H1 (cell line): ENCODE measurements at regions not wholly inside any gene's neighbourhood (a gene's known extent, or its start where the extent isn't known, plus 50 kb on each side); places are given as distances from the start of the nearest gene placed in this dataset.

ENCODE experiments used
- BRCA1 ChIP-seq: IDR thresholded peaks from 2 replicates; pipeline ENCODE4 v1.6.1; 2012; ENCODE audit warnings: low read depth, low read length, improper control_type of control experiment
- CHD1 ChIP-seq: IDR thresholded peaks from 2 replicates; pipeline ENCODE4 v1.6.1; 2012; ENCODE audit warnings: low read depth, low read length, improper control_type of control experiment
- JUND ChIP-seq: IDR thresholded peaks from 2 replicates; pipeline ENCODE4 v1.6.1; 2011; ENCODE audit warnings: mild to moderate bottlenecking, improper control_type of control experiment, low read length
- POLR2A ChIP-seq, 2 experiments: IDR thresholded peaks; 1 replicate in 1 of 2; 2 replicates in 1 of 2; pipeline ENCODE4 v1.6.1; 2011; ENCODE audit warnings: low read depth in 2 of 2, low read length in 2 of 2, mild to moderate bottlenecking in 2 of 2; ENCODE audit errors: control extremely low read depth in 1 of 2
- RAD21 ChIP-seq, 2 experiments: IDR thresholded peaks in 1 of 2; conservative IDR thresholded peaks in 1 of 2; 2 replicates each; pipeline ENCODE4 v1.6.1; 2011; ENCODE audit warnings: low read depth in 2 of 2, low read length in 2 of 2, improper control_type of control experiment in 1 of 2, inconsistent platforms in 1 of 2, mild to moderate bottlenecking in 1 of 2, moderate library complexity in 1 of 2
- RFX5 ChIP-seq: IDR thresholded peaks from 2 replicates; pipeline ENCODE4 v1.6.1; 2011; ENCODE audit warnings: low read depth, low read length, improper control_type of control experiment, borderline replicate concordance
- TAF1 ChIP-seq: IDR thresholded peaks from 2 replicates; pipeline ENCODE4 v1.6.1; 2011; ENCODE audit warnings: mild to moderate bottlenecking, low read depth, low read length
- TF ChIP-seq, protein P1 (sequence below), 3 experiments: IDR thresholded peaks; 1 replicate in 2 of 3; 2 replicates in 1 of 3; pipeline versions ENCODE4 v1.5.1 to v1.6.1; 2011; ENCODE audit warnings: low read length in 3 of 3, mild to moderate bottlenecking in 3 of 3, inconsistent platforms in 2 of 3, low read depth in 1 of 3, moderate library complexity in 1 of 3; ENCODE audit not compliant: insufficient read depth in 1 of 3; ENCODE audit errors: control extremely low read depth in 1 of 3
- TF ChIP-seq, protein P2 (sequence below): IDR thresholded peaks from 2 replicates; pipeline ENCODE4 v1.6.1; 2011; ENCODE audit warnings: low read depth, mild to moderate bottlenecking, low read length; ENCODE audit not compliant: insufficient read depth
- TF ChIP-seq, protein P3 (sequence below): IDR thresholded peaks from 2 replicates; pipeline ENCODE4 v1.6.1; 2012; ENCODE audit warnings: low read length, inconsistent platforms

DNA sequence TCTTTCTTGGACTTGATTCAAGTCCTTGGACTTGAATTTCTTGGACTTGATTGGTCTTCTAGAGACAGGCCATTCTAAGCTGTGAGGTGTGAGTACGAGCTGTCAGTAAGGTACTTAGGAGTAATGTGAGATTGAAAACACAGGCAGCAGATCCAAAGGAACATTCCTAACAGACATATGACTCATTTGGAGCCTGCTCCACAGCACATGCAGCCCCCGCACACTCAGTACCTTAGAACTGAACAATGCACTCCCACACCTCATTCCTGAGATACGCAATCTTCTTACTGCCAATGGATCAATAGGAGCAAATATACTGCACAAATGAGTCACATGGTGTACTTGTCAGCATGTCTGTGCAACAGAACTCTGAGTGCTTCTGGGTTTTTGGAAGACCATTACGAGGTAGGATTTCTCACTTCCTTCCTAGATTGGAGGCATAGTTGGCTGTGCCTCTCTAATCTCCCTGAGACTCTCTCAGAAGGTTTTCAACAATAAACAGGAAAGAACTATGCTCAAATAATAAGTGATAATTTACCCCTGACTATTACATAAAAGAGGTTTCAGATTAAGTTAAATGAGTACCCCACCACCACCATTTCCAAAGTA, 243.1 kb downstream of the KCNA4 start:
- TF ChIP-seq, protein P1, sequence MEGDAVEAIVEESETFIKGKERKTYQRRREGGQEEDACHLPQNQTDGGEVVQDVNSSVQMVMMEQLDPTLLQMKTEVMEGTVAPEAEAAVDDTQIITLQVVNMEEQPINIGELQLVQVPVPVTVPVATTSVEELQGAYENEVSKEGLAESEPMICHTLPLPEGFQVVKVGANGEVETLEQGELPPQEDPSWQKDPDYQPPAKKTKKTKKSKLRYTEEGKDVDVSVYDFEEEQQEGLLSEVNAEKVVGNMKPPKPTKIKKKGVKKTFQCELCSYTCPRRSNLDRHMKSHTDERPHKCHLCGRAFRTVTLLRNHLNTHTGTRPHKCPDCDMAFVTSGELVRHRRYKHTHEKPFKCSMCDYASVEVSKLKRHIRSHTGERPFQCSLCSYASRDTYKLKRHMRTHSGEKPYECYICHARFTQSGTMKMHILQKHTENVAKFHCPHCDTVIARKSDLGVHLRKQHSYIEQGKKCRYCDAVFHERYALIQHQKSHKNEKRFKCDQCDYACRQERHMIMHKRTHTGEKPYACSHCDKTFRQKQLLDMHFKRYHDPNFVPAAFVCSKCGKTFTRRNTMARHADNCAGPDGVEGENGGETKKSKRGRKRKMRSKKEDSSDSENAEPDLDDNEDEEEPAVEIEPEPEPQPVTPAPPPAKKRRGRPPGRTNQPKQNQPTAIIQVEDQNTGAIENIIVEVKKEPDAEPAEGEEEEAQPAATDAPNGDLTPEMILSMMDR (IDR thresholded peaks at IDR 0.05; ENCODE audit: control extremely low read depth in 1 of 3, insufficient read depth in 1 of 3, low read depth in 1 of 3, low read length in 3 of 3): no peak
- no peak for TF ChIP-seq BRCA1
- TF ChIP-seq, protein P2, sequence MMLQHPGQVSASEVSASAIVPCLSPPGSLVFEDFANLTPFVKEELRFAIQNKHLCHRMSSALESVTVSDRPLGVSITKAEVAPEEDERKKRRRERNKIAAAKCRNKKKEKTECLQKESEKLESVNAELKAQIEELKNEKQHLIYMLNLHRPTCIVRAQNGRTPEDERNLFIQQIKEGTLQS: no peak
- no peak for TF ChIP-seq POLR2A (IDR thresholded peaks at IDR 0.05; ENCODE audit: control extremely low read depth in 1 of 2, low read depth in 2 of 2, low read length in 2 of 2)
- no peak for TF ChIP-seq CHD1
- TF ChIP-seq, protein P3, sequence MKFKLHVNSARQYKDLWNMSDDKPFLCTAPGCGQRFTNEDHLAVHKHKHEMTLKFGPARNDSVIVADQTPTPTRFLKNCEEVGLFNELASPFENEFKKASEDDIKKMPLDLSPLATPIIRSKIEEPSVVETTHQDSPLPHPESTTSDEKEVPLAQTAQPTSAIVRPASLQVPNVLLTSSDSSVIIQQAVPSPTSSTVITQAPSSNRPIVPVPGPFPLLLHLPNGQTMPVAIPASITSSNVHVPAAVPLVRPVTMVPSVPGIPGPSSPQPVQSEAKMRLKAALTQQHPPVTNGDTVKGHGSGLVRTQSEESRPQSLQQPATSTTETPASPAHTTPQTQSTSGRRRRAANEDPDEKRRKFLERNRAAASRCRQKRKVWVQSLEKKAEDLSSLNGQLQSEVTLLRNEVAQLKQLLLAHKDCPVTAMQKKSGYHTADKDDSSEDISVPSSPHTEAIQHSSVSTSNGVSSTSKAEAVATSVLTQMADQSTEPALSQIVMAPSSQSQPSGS: no peak
- no peak for TF ChIP-seq RFX5
- no peak for TF ChIP-seq RAD21 (IDR thresholded peaks at IDR 0.05 in 1 of 2, conservative IDR thresholded peaks at IDR 0.05 in 1 of 2; ENCODE audit: low read depth in 2 of 2, low read length in 2 of 2)
- TF ChIP-seq JUND: no peak
- no peak for TF ChIP-seq TAF1
